IMR-90 (cell line): ENCODE measurements at regions not wholly inside any gene's neighbourhood (a gene's known extent, or its start where the extent isn't known, plus 50 kb on each side); places are given as distances from the start of the nearest gene placed in this dataset.

Source experiments
- BHLHE40 ChIP-seq: fragments of 150-350 bp; IDR thresholded peaks from 2 replicates; pipeline ENCODE4 v1.6.1; 2016; ENCODE audit warnings: mild to moderate bottlenecking, low read depth, low read length
- CEBPB ChIP-seq: IDR thresholded peaks from 2 replicates; pipeline ENCODE4 v1.6.1; 2012; ENCODE audit warnings: low read depth, low read length, improper control_type of control experiment
- FOS ChIP-seq: fragments of 150-350 bp; IDR thresholded peaks from 2 replicates; pipeline ENCODE4 v1.6.1; 2016; ENCODE audit warnings: low read depth, low read length
- MAFK ChIP-seq: IDR thresholded peaks from 2 replicates; pipeline ENCODE4 v1.6.1; 2012; ENCODE audit warnings: low read depth, low read length, improper control_type of control experiment
- MXI1 ChIP-seq: IDR thresholded peaks from 2 replicates; pipeline ENCODE4 v1.6.1; 2012; ENCODE audit warnings: low read depth, mild to moderate bottlenecking, low read length, moderate library complexity, borderline replicate concordance
- NFE2L2 ChIP-seq: fragments of 150-350 bp; IDR thresholded peaks from 2 replicates; pipeline ENCODE4 v1.6.1; 2016; ENCODE audit warnings: low read depth, mild to moderate bottlenecking, low read length
- POLR2A ChIP-seq: IDR thresholded peaks from 2 replicates; pipeline ENCODE4 v1.6.1; 2012; ENCODE audit warnings: mild to moderate bottlenecking, low read depth, low read length
- RAD21 ChIP-seq: IDR thresholded peaks from 2 replicates; pipeline ENCODE4 v1.6.1; 2012; ENCODE audit warnings: low read length, improper control_type of control experiment
- RCOR1 ChIP-seq: IDR thresholded peaks from 2 replicates; pipeline ENCODE4 v1.6.1; 2012; ENCODE audit warnings: mild to moderate bottlenecking, low read length, improper control_type of control experiment; ENCODE audit not compliant: insufficient replicate concordance
- RFX5 ChIP-seq: IDR thresholded peaks from 2 replicates; pipeline ENCODE4 v1.8.0; 2012; ENCODE audit warnings: low read depth, mild to moderate bottlenecking, low read length, moderate library complexity
- SMC3 ChIP-seq: fragments of 150-350 bp; IDR thresholded peaks from 2 replicates; pipeline ENCODE4 v1.6.1; 2016; ENCODE audit warnings: low read depth, mild to moderate bottlenecking, antibody characterized with exemption, low read length, moderate library complexity
- TF ChIP-seq, protein P1 (sequence below): conservative IDR thresholded peaks from 2 replicates; pipeline ENCODE4 v1.5.1; 2012; ENCODE audit warnings: mild to moderate bottlenecking, low read depth, low read length, improper control_type of control experiment
- TF ChIP-seq, protein P2 (sequence below): fragments of 150-350 bp; IDR thresholded peaks from 2 replicates; pipeline ENCODE4 v1.6.1; 2017; ENCODE audit warnings: mild to moderate bottlenecking, antibody characterized with exemption, low read length, low read depth
- TF ChIP-seq, protein P3 (sequence below): fragments of 150-350 bp; IDR thresholded peaks from 2 replicates; pipeline ENCODE4 v1.6.1; 2016; ENCODE audit warnings: low read depth, mild to moderate bottlenecking, low read length, moderate library complexity, borderline replicate concordance

DNA sequence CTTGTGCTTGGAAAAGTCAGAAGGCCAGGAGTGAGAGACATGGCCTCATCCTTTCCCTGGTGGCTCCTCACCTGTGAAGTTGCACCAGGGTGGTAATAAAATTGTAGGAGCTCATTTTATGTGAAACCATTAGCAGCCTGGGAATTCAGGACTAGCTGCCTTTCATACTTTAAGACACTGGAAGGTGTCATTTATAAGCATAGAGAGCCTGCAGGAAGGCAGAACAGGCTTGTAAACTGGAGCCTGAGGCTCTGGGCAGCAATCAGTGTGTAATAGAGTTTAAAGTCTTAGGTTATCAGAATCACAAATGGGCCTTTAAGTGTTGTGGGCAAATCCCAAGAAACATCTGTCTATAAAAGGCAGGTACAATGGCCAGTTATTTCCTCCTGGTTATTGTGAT, 127.2 kb downstream of the TM9SF2 start:
- TF ChIP-seq, protein P1, sequence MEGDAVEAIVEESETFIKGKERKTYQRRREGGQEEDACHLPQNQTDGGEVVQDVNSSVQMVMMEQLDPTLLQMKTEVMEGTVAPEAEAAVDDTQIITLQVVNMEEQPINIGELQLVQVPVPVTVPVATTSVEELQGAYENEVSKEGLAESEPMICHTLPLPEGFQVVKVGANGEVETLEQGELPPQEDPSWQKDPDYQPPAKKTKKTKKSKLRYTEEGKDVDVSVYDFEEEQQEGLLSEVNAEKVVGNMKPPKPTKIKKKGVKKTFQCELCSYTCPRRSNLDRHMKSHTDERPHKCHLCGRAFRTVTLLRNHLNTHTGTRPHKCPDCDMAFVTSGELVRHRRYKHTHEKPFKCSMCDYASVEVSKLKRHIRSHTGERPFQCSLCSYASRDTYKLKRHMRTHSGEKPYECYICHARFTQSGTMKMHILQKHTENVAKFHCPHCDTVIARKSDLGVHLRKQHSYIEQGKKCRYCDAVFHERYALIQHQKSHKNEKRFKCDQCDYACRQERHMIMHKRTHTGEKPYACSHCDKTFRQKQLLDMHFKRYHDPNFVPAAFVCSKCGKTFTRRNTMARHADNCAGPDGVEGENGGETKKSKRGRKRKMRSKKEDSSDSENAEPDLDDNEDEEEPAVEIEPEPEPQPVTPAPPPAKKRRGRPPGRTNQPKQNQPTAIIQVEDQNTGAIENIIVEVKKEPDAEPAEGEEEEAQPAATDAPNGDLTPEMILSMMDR, result no peak
- no peak for TF ChIP-seq NFE2L2
- no peak for TF ChIP-seq POLR2A
- no peak for TF ChIP-seq CEBPB
- TF ChIP-seq, protein P2, sequence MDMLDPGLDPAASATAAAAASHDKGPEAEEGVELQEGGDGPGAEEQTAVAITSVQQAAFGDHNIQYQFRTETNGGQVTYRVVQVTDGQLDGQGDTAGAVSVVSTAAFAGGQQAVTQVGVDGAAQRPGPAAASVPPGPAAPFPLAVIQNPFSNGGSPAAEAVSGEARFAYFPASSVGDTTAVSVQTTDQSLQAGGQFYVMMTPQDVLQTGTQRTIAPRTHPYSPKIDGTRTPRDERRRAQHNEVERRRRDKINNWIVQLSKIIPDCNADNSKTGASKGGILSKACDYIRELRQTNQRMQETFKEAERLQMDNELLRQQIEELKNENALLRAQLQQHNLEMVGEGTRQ, result no peak
- TF ChIP-seq MXI1, result no peak
- TF ChIP-seq, protein P3, sequence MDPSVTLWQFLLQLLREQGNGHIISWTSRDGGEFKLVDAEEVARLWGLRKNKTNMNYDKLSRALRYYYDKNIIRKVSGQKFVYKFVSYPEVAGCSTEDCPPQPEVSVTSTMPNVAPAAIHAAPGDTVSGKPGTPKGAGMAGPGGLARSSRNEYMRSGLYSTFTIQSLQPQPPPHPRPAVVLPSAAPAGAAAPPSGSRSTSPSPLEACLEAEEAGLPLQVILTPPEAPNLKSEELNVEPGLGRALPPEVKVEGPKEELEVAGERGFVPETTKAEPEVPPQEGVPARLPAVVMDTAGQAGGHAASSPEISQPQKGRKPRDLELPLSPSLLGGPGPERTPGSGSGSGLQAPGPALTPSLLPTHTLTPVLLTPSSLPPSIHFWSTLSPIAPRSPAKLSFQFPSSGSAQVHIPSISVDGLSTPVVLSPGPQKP, result no peak
- TF ChIP-seq MAFK, result no peak
- TF ChIP-seq RAD21, result no peak
- TF ChIP-seq FOS, result no peak
- no peak for TF ChIP-seq SMC3
- no peak for TF ChIP-seq RFX5
- TF ChIP-seq BHLHE40, result no peak
- no peak for TF ChIP-seq RCOR1
